Liver (tissue), 8 donors: ENCODE measurements at regions not wholly inside any gene's neighbourhood (a gene's known extent, or its start where the extent isn't known, plus 50 kb on each side); places are given as distances from the start of the nearest gene placed in this dataset.

Source experiments
- DNase-seq: peaks from one replicate; pipeline ENCODE4 v3.0.0-alpha.2; 2017; ENCODE audit warnings: low spot score
- H3K27ac ChIP-seq, 2 donors: one replicate each; pipeline ENCODE4 v1.7.0; 2013; ENCODE audit warnings: inconsistent platforms in 2 of 2, low read length in 2 of 2, control low read depth in 1 of 2, low read depth in 1 of 2, mild to moderate bottlenecking in 1 of 2
- H3K27me3 ChIP-seq, 4 donors: one replicate each; pipeline versions ENCODE4 v1.6.1 to v1.7.0; 2013; ENCODE audit warnings: low read length in 3 of 4, inconsistent platforms in 1 of 4, mild to moderate bottlenecking in 1 of 4, moderate library complexity in 1 of 4; ENCODE audit not compliant: control insufficient read depth in 4 of 4, insufficient read depth in 4 of 4
- H3K36me3 ChIP-seq, 4 donors: one replicate each; pipeline versions ENCODE4 v1.6.1 to v1.7.0; 2013; ENCODE audit warnings: low read length in 3 of 4, mild to moderate bottlenecking in 3 of 4, low read depth in 1 of 4, moderate library complexity in 1 of 4; ENCODE audit not compliant: control insufficient read depth in 4 of 4, insufficient read depth in 3 of 4
- H3K4me1 ChIP-seq, 4 donors: one replicate each; pipeline versions ENCODE4 v1.6.1 to v1.7.0; 2013; ENCODE audit warnings: low read length in 3 of 4, mild to moderate bottlenecking in 3 of 4, moderate library complexity in 1 of 4; ENCODE audit not compliant: control insufficient read depth in 4 of 4, insufficient read depth in 4 of 4
- H3K4me3 ChIP-seq, 3 donors: one replicate each; pipeline versions ENCODE4 v1.6.1 to v1.7.0; 2013; ENCODE audit warnings: low read length in 3 of 3, control low read depth in 1 of 3, low read depth in 1 of 3, mild to moderate bottlenecking in 1 of 3
- H3K9ac ChIP-seq, 2 donors: one replicate each; pipeline ENCODE4 v1.7.0; 2013; ENCODE audit warnings: low read length in 2 of 2, mild to moderate bottlenecking in 2 of 2, moderate library complexity in 2 of 2, control low read depth in 1 of 2, low read depth in 1 of 2
- H3K9me3 ChIP-seq, 4 donors: one replicate each; pipeline versions ENCODE4 v1.6.1 to v1.7.0; 2013; ENCODE audit warnings: low read length in 3 of 4; ENCODE audit not compliant: control insufficient read depth in 4 of 4
- CTCF ChIP-seq: fragments of 150-350 bp; IDR thresholded peaks from 2 replicates; pipeline ENCODE4 v1.5.1; 2017; ENCODE audit warnings: improper control_type of control experiment, low read depth, low read length; ENCODE audit not compliant: missing input control
- EGR1 ChIP-seq, 2 donors: IDR thresholded peaks; 2 replicates each; pipeline ENCODE4 v1.6.1; 2016 to 2018; ENCODE audit warnings: antibody characterized with exemption in 2 of 2, low read depth in 2 of 2
- FOXA1 ChIP-seq: IDR thresholded peaks from 2 replicates; pipeline ENCODE4 v1.6.1; 2016; ENCODE audit warnings: antibody characterized with exemption
- FOXA2 ChIP-seq: IDR thresholded peaks from 2 replicates; pipeline ENCODE4 v1.6.1; 2016; ENCODE audit warnings: antibody characterized with exemption
- HNF4A ChIP-seq, 2 donors: conservative IDR thresholded peaks; 2 replicates each; pipeline ENCODE4 v1.6.1; 2016; ENCODE audit warnings: antibody characterized with exemption in 2 of 2, mild to moderate bottlenecking in 2 of 2
- JUND ChIP-seq, 2 donors: IDR thresholded peaks; 2 replicates each; pipeline ENCODE4 v1.6.1; 2016; ENCODE audit warnings: antibody characterized with exemption in 2 of 2
- NR2F2 ChIP-seq: IDR thresholded peaks from 2 replicates; pipeline ENCODE4 v1.6.1; 2016; ENCODE audit warnings: antibody characterized with exemption
- RAD21 ChIP-seq, 2 donors: IDR thresholded peaks; 2 replicates each; pipeline ENCODE4 v1.6.1; 2016; ENCODE audit warnings: antibody characterized with exemption in 2 of 2, mild to moderate bottlenecking in 2 of 2
- RXRA ChIP-seq, 2 donors: IDR thresholded peaks; 2 replicates each; pipeline ENCODE4 v1.6.1; 2017 to 2018; ENCODE audit warnings: antibody characterized with exemption in 2 of 2, mild to moderate bottlenecking in 1 of 2
- TAF1 ChIP-seq: conservative IDR thresholded peaks from 2 replicates; pipeline ENCODE4 v1.6.1; 2016; ENCODE audit warnings: antibody characterized with exemption, mild to moderate bottlenecking
- YY1 ChIP-seq: IDR thresholded peaks from 2 replicates; pipeline ENCODE4 v1.6.1; 2016; ENCODE audit warnings: antibody characterized with exemption, mild to moderate bottlenecking
- WGBS: extraction: QIAGEN DNeasy Blood & Tissue Kit; methylation state at CpG from one replicate; pipeline ENCODE4 v1.1.7; 2013; 5-methylcytosine and 5-hydroxymethylcytosine counted together
- TF ChIP-seq, protein P1 (sequence below): IDR thresholded peaks from 2 replicates; pipeline ENCODE4 v1.6.1; 2016; ENCODE audit warnings: antibody characterized with exemption
- TF ChIP-seq, protein P2 (sequence below): IDR thresholded peaks from 2 replicates; pipeline ENCODE4 v1.6.1; 2016; ENCODE audit warnings: antibody characterized with exemption
- TF ChIP-seq, protein P3 (sequence below): IDR thresholded peaks from 2 replicates; pipeline ENCODE4 v1.6.1; 2016; ENCODE audit warnings: antibody characterized with exemption
- donor health status: healthy.
- donor health status: healthy.
- donor health status: healthy.
- donor health status: healthy.
- donor health status: healthy.

DNA sequence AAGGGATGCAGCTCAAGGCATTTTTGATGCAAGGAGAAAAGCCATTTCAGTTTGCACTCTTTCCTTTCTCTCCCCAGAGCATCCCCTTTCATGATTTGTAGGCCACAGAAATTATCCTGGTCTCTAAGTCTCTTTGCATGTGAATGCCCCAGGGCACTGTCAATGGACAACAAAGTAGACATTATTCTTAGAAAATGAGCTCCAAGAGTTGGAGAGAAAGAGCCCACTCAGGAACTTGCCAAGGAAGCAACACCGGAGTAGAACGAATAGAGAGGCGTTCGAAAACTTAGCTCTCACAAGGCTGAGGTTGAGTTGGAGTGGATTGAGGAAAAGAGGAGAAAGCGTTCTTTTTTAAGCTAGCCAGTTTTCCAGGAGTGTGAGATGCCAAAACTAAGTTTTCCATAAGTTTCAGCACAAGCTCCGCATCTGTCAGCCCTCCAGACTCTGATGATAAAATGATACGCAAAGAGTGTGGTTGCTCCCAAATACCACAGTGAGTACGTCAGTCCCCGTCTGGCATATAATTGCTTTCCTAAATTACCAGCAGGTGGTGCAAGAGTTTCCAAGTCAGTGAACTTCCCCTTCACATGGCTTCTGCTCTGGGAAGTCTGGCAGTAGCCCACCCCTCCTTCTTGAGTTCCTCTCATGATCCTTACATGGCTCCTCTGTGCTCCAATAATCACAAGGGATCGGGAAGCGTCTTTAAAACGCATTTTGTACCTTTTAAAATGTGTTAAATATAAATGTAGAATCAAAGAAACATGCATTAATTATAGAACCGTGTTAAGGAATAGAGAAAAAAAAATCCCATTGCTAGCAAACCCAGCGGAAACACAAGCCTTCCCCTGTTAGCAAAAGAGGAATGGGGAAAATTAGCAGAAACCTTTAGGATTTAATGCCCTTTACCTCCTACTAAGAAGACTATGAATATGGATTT is 1060.6 kb upstream of the FANCL start:
- H3K4me1 ChIP-seq = no peaks in the 10 kb centered on the region
- no peak overlapping the region for H3K9ac ChIP-seq
- H3K36me3 ChIP-seq = no peaks in the 10 kb centered on the region
- WGBS = 41% methylated on average over 14 of the region's 14 CpGs
- H3K27me3 ChIP-seq = peaks cover 0 to 12% (median 0%) of the 10 kb centered on the region in 4 donors
- TF ChIP-seq, protein P1, sequence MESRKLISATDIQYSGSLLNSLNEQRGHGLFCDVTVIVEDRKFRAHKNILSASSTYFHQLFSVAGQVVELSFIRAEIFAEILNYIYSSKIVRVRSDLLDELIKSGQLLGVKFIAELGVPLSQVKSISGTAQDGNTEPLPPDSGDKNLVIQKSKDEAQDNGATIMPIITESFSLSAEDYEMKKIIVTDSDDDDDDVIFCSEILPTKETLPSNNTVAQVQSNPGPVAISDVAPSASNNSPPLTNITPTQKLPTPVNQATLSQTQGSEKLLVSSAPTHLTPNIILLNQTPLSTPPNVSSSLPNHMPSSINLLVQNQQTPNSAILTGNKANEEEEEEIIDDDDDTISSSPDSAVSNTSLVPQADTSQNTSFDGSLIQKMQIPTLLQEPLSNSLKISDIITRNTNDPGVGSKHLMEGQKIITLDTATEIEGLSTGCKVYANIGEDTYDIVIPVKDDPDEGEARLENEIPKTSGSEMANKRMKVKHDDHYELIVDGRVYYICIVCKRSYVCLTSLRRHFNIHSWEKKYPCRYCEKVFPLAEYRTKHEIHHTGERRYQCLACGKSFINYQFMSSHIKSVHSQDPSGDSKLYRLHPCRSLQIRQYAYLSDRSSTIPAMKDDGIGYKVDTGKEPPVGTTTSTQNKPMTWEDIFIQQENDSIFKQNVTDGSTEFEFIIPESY = no peak
- TF ChIP-seq, protein P2, sequence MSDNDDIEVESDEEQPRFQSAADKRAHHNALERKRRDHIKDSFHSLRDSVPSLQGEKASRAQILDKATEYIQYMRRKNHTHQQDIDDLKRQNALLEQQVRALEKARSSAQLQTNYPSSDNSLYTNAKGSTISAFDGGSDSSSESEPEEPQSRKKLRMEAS = no peak
- TF ChIP-seq HNF4A (conservative IDR thresholded peaks at IDR 0.05) (no peak), NR2F2 (no peak), CTCF (peak; percentile 61), RAD21 (IDR thresholded peaks at IDR 0.05) (peak; percentile 72 to 87), TAF1 (no peak), JUND (IDR thresholded peaks at IDR 0.05) (peak; percentile 22 to 66), RXRA (IDR thresholded peaks at IDR 0.05) (peak in 1 of 2 donors; percentile 28), YY1 (no peak)
- DNase-seq = no peak
- no peak overlapping the region for H3K27ac ChIP-seq
- H3K4me3 ChIP-seq = no peak overlapping the region
- H3K9me3 ChIP-seq = no peaks in the 10 kb centered on the region

- TF ChIP-seq RXRA (IDR thresholded peaks at IDR 0.05) (no peak), EGR1 (IDR thresholded peaks at IDR 0.05; ENCODE audit: low read depth in 2 of 2) (no peak), FOXA1 (no peak), NR2F2 (no peak), RAD21 (IDR thresholded peaks at IDR 0.05) (no peak), FOXA2 (no peak)
- TF ChIP-seq, protein P3, sequence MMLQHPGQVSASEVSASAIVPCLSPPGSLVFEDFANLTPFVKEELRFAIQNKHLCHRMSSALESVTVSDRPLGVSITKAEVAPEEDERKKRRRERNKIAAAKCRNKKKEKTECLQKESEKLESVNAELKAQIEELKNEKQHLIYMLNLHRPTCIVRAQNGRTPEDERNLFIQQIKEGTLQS = no peak
- TF ChIP-seq, protein P2 = no peak
- no peak overlapping the region for H3K9ac ChIP-seq
- WGBS = 87% methylated on average over 2 of the region's 2 CpGs
- H3K4me1 ChIP-seq = no peaks in the 10 kb centered on the region
- H3K27ac ChIP-seq = no peak overlapping the region
- H3K27me3 ChIP-seq = peaks cover 0 to 11% (median 0%) of the 10 kb centered on the region in 4 donors
- H3K9me3 ChIP-seq = no peaks in the 10 kb centered on the region
- no peaks in the 10 kb centered on the region for H3K36me3 ChIP-seq
- H3K4me3 ChIP-seq = no peak overlapping the region
- no peak for DNase-seq
These were observed 1056.7 kb upstream of the FANCL start for GRCh38 chr2:59297816-59298215.
